ENCODE measurements at regions not wholly inside any gene's neighbourhood (a gene's known extent, or its start where the extent isn't known, plus 50 kb on each side); places are given as distances from the start of the nearest gene placed in this dataset.

DNA sequence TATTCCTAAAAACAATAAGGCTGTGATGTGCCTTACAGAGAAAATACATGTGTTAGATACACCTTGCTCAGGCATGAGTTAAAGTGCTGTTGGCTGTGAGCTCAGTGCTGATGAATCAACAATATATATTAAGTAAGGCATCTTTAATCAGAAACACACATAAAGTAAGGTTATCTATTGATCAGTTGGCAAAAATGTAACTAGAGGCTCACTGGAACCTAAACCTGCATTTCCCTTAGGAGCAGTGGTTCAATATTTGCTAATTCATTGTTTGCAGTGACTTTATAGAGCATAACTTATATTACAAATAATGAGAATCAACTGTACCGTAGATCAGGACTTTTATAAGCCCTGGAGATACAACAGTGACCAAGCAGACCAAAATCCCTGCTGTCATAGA lies 77.0 kb upstream of the CYP1B1 start:
- no peak overlapping the region for H3K27ac Mint-ChIP-seq
- H3K4me1 Mint-ChIP-seq = peaks cover 0 to 2% (median 0%) of the 10 kb centered on the region in 7 donors
- ATAC-seq (no peak), DNase-seq (no peak)
- Histone ChIP-seq H3K27me3 (ENCODE audit: control insufficient read depth in 2 of 2, insufficient read depth in 2 of 2, low read length in 2 of 2) (no peaks in the 10 kb centered on the region), H3K9me3 (ENCODE audit: control insufficient read depth in 2 of 3, low read length in 3 of 3) (no peaks in the 10 kb centered on the region), H3K27ac (ENCODE audit: low read depth, low read length) (no peak overlapping the region), H3K4me1 (ENCODE audit: control insufficient read depth in 2 of 2, insufficient read depth in 2 of 2, low read length in 2 of 2) (no peaks in the 10 kb centered on the region), H3K36me3 (ENCODE audit: control insufficient read depth in 2 of 3, insufficient read depth in 3 of 3, low read length in 3 of 3) (no peaks in the 10 kb centered on the region), H3K4me3 (ENCODE audit: low read length) (no peak overlapping the region)
- intact Hi-C loops (cut with micrococcal nuclease) = no loop called here
- no peak overlapping the region for H3K4me3 Mint-ChIP-seq
- ChIA-PET CTCF (no interaction called here), POLR2A (no interaction called here)
- peaks cover 0 to 3% (median 0%) of the 10 kb centered on the region in 11 donors for H3K9me3 Mint-ChIP-seq
- H3K36me3 Mint-ChIP-seq = no peaks in the 10 kb centered on the region
- peaks cover 5 to 42% (median 27%) of the 10 kb centered on the region in 5 donors for H3K27me3 Mint-ChIP-seq

GRCh38 chr2:38152035-38152434 lies 76.1 kb upstream of the CYP1B1 start:
- Mint-ChIP-seq H3K27me3 (peaks cover 9 to 46% (median 21%) of the 10 kb centered on the region in 5 donors), H3K27ac (no peak overlapping the region), H3K36me3 (peaks cover 0 to 4% (median 0%) of the 10 kb centered on the region in 5 donors), H3K9me3 (peaks cover 0 to 6% (median 0%) of the 10 kb centered on the region in 11 donors), H3K4me1 (peaks cover 0 to 2% (median 0%) of the 10 kb centered on the region in 7 donors), H3K4me3 (no peak overlapping the region)
- Histone ChIP-seq H3K4me1 (ENCODE audit: control insufficient read depth in 2 of 2, insufficient read depth in 2 of 2, low read length in 2 of 2) (no peaks in the 10 kb centered on the region), H3K4me3 (ENCODE audit: low read length) (no peak overlapping the region), H3K27ac (ENCODE audit: low read depth, low read length) (no peak overlapping the region), H3K27me3 (ENCODE audit: control insufficient read depth in 2 of 2, insufficient read depth in 2 of 2, low read length in 2 of 2) (no peaks in the 10 kb centered on the region), H3K9me3 (ENCODE audit: control insufficient read depth in 2 of 3, low read length in 3 of 3) (no peaks in the 10 kb centered on the region), H3K36me3 (ENCODE audit: control insufficient read depth in 2 of 3, insufficient read depth in 3 of 3, low read length in 3 of 3) (no peaks in the 10 kb centered on the region)
- ATAC-seq (no peak), DNase-seq (no peak)
- intact Hi-C loops (cut with micrococcal nuclease) = no loop called here
- ChIA-PET POLR2A (no interaction called here), CTCF (no interaction called here)

DNA sequence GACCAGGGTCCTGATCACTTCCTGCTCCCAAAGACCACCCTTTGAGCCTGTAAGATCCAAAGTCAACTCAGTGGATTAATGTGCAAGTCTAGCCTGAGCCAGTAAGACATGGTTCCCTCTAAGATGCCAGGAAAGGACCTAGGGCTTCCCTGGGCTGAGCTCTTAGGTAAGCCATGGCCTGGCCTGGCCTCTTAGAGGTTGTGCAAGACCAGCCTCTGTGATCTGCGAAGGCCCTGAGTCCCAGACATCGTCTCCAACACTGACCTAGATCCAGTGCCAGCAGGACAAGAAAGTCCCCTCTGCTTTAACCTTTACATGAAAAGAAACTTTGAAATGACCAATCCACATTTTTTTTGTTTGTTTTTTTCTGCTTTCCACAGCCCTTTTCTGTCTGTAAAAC lies 73.6 kb upstream of the CYP1B1 start:
- Mint-ChIP-seq H3K4me3 (no peak overlapping the region), H3K4me1 (peaks cover 0 to 7% (median 0%) of the 10 kb centered on the region in 7 donors), H3K27ac (no peak overlapping the region), H3K9me3 (peaks cover 0 to 6% (median 0%) of the 10 kb centered on the region in 11 donors), H3K36me3 (peaks cover 0 to 4% (median 0%) of the 10 kb centered on the region in 5 donors), H3K27me3 (peaks cover 5 to 35% (median 19%) of the 10 kb centered on the region in 5 donors)
- no peak for ATAC-seq
- Histone ChIP-seq H3K36me3 (ENCODE audit: control insufficient read depth in 2 of 3, insufficient read depth in 3 of 3, low read length in 3 of 3) (no peaks in the 10 kb centered on the region), H3K27me3 (ENCODE audit: control insufficient read depth in 2 of 2, insufficient read depth in 2 of 2, low read length in 2 of 2) (no peaks in the 10 kb centered on the region), H3K4me3 (ENCODE audit: low read length) (no peak overlapping the region), H3K4me1 (ENCODE audit: control insufficient read depth in 2 of 2, insufficient read depth in 2 of 2, low read length in 2 of 2) (no peaks in the 10 kb centered on the region), H3K27ac (ENCODE audit: low read depth, low read length) (no peak overlapping the region), H3K9me3 (ENCODE audit: control insufficient read depth in 2 of 3, low read length in 3 of 3) (no peaks in the 10 kb centered on the region)
- POLR2A ChIA-PET = no interaction called here
- intact Hi-C loops (cut with micrococcal nuclease) = no loop called here
- no peak for DNase-seq
- CTCF ChIA-PET = no interaction called here

- Histone ChIP-seq H3K4me1 (ENCODE audit: control insufficient read depth in 2 of 2, insufficient read depth in 2 of 2, low read length in 2 of 2) (no peaks in the 10 kb centered on the region), H3K27ac (ENCODE audit: low read depth, low read length) (no peak overlapping the region), H3K27me3 (ENCODE audit: control insufficient read depth in 2 of 2, insufficient read depth in 2 of 2, low read length in 2 of 2) (no peaks in the 10 kb centered on the region), H3K9me3 (ENCODE audit: control insufficient read depth in 2 of 3, low read length in 3 of 3) (no peaks in the 10 kb centered on the region), H3K4me3 (ENCODE audit: low read length) (no peak overlapping the region), H3K36me3 (ENCODE audit: control insufficient read depth in 2 of 3, insufficient read depth in 3 of 3, low read length in 3 of 3) (no peaks in the 10 kb centered on the region)
- H3K36me3 Mint-ChIP-seq = peaks cover 0 to 4% (median 0%) of the 10 kb centered on the region in 5 donors
- peak; percentile 48 for ATAC-seq
- H3K4me1 Mint-ChIP-seq = peaks cover 0 to 7% (median 0%) of the 10 kb centered on the region in 7 donors
- POLR2A ChIA-PET = interaction anchor here (0.7 kb wide), 1 partner anchor 104 kb away, joined by 3 read pairs; no protein-coding TSS in a partner anchor
- peaks cover 0 to 5% (median 0%) of the 10 kb centered on the region in 11 donors for H3K9me3 Mint-ChIP-seq
- H3K27ac Mint-ChIP-seq = no peak overlapping the region
- CTCF ChIA-PET = no interaction called here
- no peak overlapping the region for H3K4me3 Mint-ChIP-seq
- DNase-seq = no peak
- intact Hi-C loops (cut with micrococcal nuclease) = no loop called here
- H3K27me3 Mint-ChIP-seq = peaks cover 3 to 30% (median 11%) of the 10 kb centered on the region in 5 donors
Observed at GRCh38 chr2:38148501-38148900, 72.5 kb upstream of the CYP1B1 start.

- no peak for ATAC-seq
- Mint-ChIP-seq H3K4me3 (no peak overlapping the region), H3K27me3 (peaks cover 0 to 26% (median 15%) of the 10 kb centered on the region in 5 donors), H3K27ac (peak overlapping the region in 1 of 9 donors; percentile 2), H3K9me3 (peaks cover 0 to 4% (median 0%) of the 10 kb centered on the region in 11 donors), H3K4me1 (peaks cover 0 to 7% (median 0%) of the 10 kb centered on the region in 7 donors), H3K36me3 (peaks cover 0 to 4% (median 0%) of the 10 kb centered on the region in 5 donors)
- intact Hi-C loops (cut with micrococcal nuclease) = no loop called here
- Histone ChIP-seq H3K9me3 (ENCODE audit: control insufficient read depth in 2 of 3, low read length in 3 of 3) (no peaks in the 10 kb centered on the region), H3K4me1 (ENCODE audit: control insufficient read depth in 2 of 2, insufficient read depth in 2 of 2, low read length in 2 of 2) (no peaks in the 10 kb centered on the region), H3K27me3 (ENCODE audit: control insufficient read depth in 2 of 2, insufficient read depth in 2 of 2, low read length in 2 of 2) (no peaks in the 10 kb centered on the region), H3K27ac (ENCODE audit: low read depth, low read length) (no peak overlapping the region), H3K36me3 (ENCODE audit: control insufficient read depth in 2 of 3, insufficient read depth in 3 of 3, low read length in 3 of 3) (no peaks in the 10 kb centered on the region), H3K4me3 (ENCODE audit: low read length) (no peak overlapping the region)
- no peak for DNase-seq
- POLR2A ChIA-PET = no interaction called here
- CTCF ChIA-PET = no interaction called here
Observed at GRCh38 chr2:38147333-38148121, 71.6 kb upstream of the CYP1B1 start.

DNA sequence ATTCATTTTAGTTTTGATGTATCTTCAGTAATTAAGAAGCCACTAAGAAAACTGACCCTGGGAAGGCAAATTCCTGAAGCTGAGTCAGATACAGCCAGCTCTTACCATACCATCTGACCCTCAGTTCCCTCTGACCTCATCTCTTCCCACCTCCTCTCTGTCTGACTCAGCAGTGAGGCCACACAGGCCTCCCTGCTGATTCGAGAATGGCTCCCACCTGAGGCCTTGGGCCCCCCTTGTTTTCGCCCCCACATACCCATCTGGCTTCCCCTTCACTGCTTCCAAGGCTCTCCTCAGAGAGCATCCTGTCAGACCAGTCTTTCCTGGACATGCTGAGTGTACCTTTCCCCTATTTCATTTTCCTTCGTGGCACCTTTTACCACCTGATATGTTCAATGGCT lies 71.0 kb upstream of the CYP1B1 start:
- POLR2A ChIA-PET = no interaction called here
- peaks cover 0 to 7% (median 0%) of the 10 kb centered on the region in 7 donors for H3K4me1 Mint-ChIP-seq
- ATAC-seq = peak; percentile 73

More for the DNA sequence above, 71.0 kb upstream of the CYP1B1 start:
- Mint-ChIP-seq H3K27me3 (peaks cover 3 to 22% (median 20%) of the 10 kb centered on the region in 5 donors), H3K4me3 (no peak overlapping the region), H3K9me3 (peaks cover 0 to 4% (median 0%) of the 10 kb centered on the region in 11 donors), H3K36me3 (peaks cover 0 to 4% (median 0%) of the 10 kb centered on the region in 5 donors), H3K27ac (peak overlapping the region in 1 of 9 donors; percentile 2)
- Histone ChIP-seq H3K27me3 (ENCODE audit: control insufficient read depth in 2 of 2, insufficient read depth in 2 of 2, low read length in 2 of 2) (no peaks in the 10 kb centered on the region), H3K4me1 (ENCODE audit: control insufficient read depth in 2 of 2, insufficient read depth in 2 of 2, low read length in 2 of 2) (no peaks in the 10 kb centered on the region), H3K4me3 (ENCODE audit: low read length) (no peak overlapping the region), H3K27ac (ENCODE audit: low read depth, low read length) (no peak overlapping the region), H3K36me3 (ENCODE audit: control insufficient read depth in 2 of 3, insufficient read depth in 3 of 3, low read length in 3 of 3) (no peaks in the 10 kb centered on the region), H3K9me3 (ENCODE audit: control insufficient read depth in 2 of 3, low read length in 3 of 3) (no peaks in the 10 kb centered on the region)
- CTCF ChIA-PET = no interaction called here
- intact Hi-C loops (cut with micrococcal nuclease) = no loop called here
- DNase-seq = peak in 1 of 9 donors; percentile 34

Data from naive thymus-derived CD4-positive, alpha-beta T cell (primary cell).